HL-60 (cell line): ENCODE measurements at regions not wholly inside any gene's neighbourhood (a gene's known extent, or its start where the extent isn't known, plus 50 kb on each side); places are given as distances from the start of the nearest gene placed in this dataset.
"Not testable (repeated sequence)": the region's sequence is repeated elsewhere in the genome, so short reads cannot be mapped to it uniquely, and the experiment has no call there.

Experiments used
- DNase-seq, 2 experiments: peaks; one replicate each; pipeline ENCODE4 v3.0.0-alpha.2; 2010 to 2020; ENCODE audit warnings: low read depth in 1 of 2, low spot score in 1 of 2
- H3K27ac ChIP-seq: fragments of 250-450 bp; sonication (Bioruptor Pico); replicated peaks from 2 replicates; pipeline ENCODE4 v1.5.1; 2020; ENCODE audit warnings: mild to moderate bottlenecking, moderate library complexity
- H3K27me3 ChIP-seq: fragments of 250-450 bp; sonication (Bioruptor Pico); 2 replicates; pipeline ENCODE4 v1.5.1; 2021; ENCODE audit warnings: mild to moderate bottlenecking, moderate library complexity; ENCODE audit not compliant: insufficient read depth, poor library complexity, severe bottlenecking
- H3K4me3 ChIP-seq: replicated peaks from 2 replicates; pipeline ENCODE4 v1.5.1; 2011; ENCODE audit warnings: mild to moderate bottlenecking, control low read depth, low read length; ENCODE audit not compliant: insufficient read depth
- CTCF ChIP-seq: IDR thresholded peaks from one replicate; pipeline ENCODE4 v1.5.1; 2011; ENCODE audit warnings: low read length, control low read depth, inconsistent platforms; ENCODE audit not compliant: insufficient read depth
- GABPA ChIP-seq: IDR thresholded peaks from 2 replicates; pipeline ENCODE4 v1.6.1; 2012; ENCODE audit warnings: low read depth
- POLR2AphosphoS5 ChIP-seq: IDR thresholded peaks from 2 replicates; pipeline ENCODE4 v1.6.1; 2012; ENCODE audit warnings: low read depth
- REST ChIP-seq: IDR thresholded peaks from 2 replicates; pipeline ENCODE4 v1.6.1; 2012; ENCODE audit warnings: low read depth; ENCODE audit not compliant: insufficient replicate concordance
- SPI1 ChIP-seq: IDR thresholded peaks from 2 replicates; pipeline ENCODE4 v1.6.1; 2012; ENCODE audit warnings: low read depth, mild to moderate bottlenecking, borderline replicate concordance

GRCh38 chr9:108430655-108431054 is 425.1 kb downstream of the ACTL7B start:
- H3K27me3 ChIP-seq, result no peaks in the 10 kb centered on the region
- H3K4me3 ChIP-seq, result no peak overlapping the region
- no peak for DNase-seq
- TF ChIP-seq CTCF (no peak), POLR2AphosphoS5 (no peak), GABPA (no peak), REST (no peak), SPI1 (no peak)
- H3K27ac ChIP-seq, result no peak overlapping the region

- no peak for DNase-seq
- TF ChIP-seq GABPA (no peak), CTCF (no peak), SPI1 (no peak), REST (no peak), POLR2AphosphoS5 (no peak)
- no peak overlapping the region for H3K4me3 ChIP-seq
- H3K27ac ChIP-seq, result no peak overlapping the region
- no peaks in the 10 kb centered on the region for H3K27me3 ChIP-seq
These were observed 428.0 kb downstream of the ACTL7B start for GRCh38 chr9:108427751-108428150.

- not testable (repeated sequence) for DNase-seq, H3K27ac ChIP-seq, H3K4me3 ChIP-seq, H3K27me3 ChIP-seq
These were observed 429.3 kb downstream of the ACTL7B start for GRCh38 chr9:108426421-108426940.

- TF ChIP-seq GABPA, result no peak
- no peak for TF ChIP-seq CTCF
- TF ChIP-seq REST, result no peak
- no peak for TF ChIP-seq POLR2AphosphoS5
- no peak for TF ChIP-seq SPI1
- no peak for DNase-seq
- Histone ChIP-seq H3K27ac (no peak overlapping the region), H3K4me3 (no peak overlapping the region), H3K27me3 (no peaks in the 10 kb centered on the region)
These were observed 432.4 kb downstream of the ACTL7B start for GRCh38 chr9:108423433-108423832.
